Right lobe of liver (tissue), 6 donors: ENCODE measurements at regions not wholly inside any gene's neighbourhood (a gene's known extent, or its start where the extent isn't known, plus 50 kb on each side); places are given as distances from the start of the nearest gene placed in this dataset.

ENCODE experiments used
- ATAC-seq, 4 donors: fragments of 200-7000 bp; cut with Tn5 transposase; one replicate each; pipeline ENCODE4 v1.9.1; 2020; ENCODE audit warnings: mild to moderate bottlenecking in 4 of 4, moderate library complexity in 4 of 4
- DNase-seq, 3 donors: peaks; one replicate each; pipeline ENCODE4 v3.0.0-alpha.2; 2020
- H3K27ac ChIP-seq, 3 donors: fragments of 200-600 bp; one replicate each; pipeline ENCODE4 v1.8.0; 2022
- H3K27me3 ChIP-seq, 2 donors: fragments of 200-600 bp; one replicate each; pipeline ENCODE4 v1.8.0; 2022
- H3K36me3 ChIP-seq, 4 donors: fragments of 200-600 bp; sonication (generic) in 1 of 4; one replicate each; pipeline versions ENCODE4 v1.5.1 to v1.8.0; 2017 to 2022; ENCODE audit warnings: control low read depth in 1 of 4
- H3K4me1 ChIP-seq, 4 donors: fragments of 200-600 bp; sonication (generic) in 1 of 4; one replicate each; pipeline versions ENCODE4 v1.5.1 to v1.8.0; 2017 to 2022; ENCODE audit warnings: control low read depth in 1 of 4
- H3K4me3 ChIP-seq, 3 donors: fragments of 200-600 bp; one replicate each; pipeline ENCODE4 v1.8.0; 2022
- H3K9me3 ChIP-seq, 4 donors: fragments of 200-600 bp; sonication (generic) in 1 of 4; one replicate each; pipeline versions ENCODE4 v1.5.1 to v1.8.0; 2017 to 2022; ENCODE audit warnings: control low read depth in 1 of 4
- POLR2A ChIP-seq: fragments of 450-650 bp; IDR thresholded peaks from one replicate; pipeline ENCODE4 v1.6.1; 2017; ENCODE audit warnings: antibody characterized with exemption, mild to moderate bottlenecking
- WGBS: methylation state at CpG from one replicate; pipeline ENCODE4 v1.1.6; 2018; ENCODE audit warnings: low coverage, low lambda C conversion rate; ENCODE audit not compliant: insufficient coverage; ENCODE audit errors: missing lambda C conversion rate; 5-methylcytosine and 5-hydroxymethylcytosine counted together
- intact Hi-C, 2 donors: fragments of 100-400 bp; cut with DNase I; formaldehyde crosslinking; loops; one replicate each; pipeline versions ENCODE4 v1.11.2 to v1.14.1; 2022
- TF ChIP-seq, protein P1 (sequence below), 4 donors: fragments of 200-600 bp in 3 of 4; fragments of 450-650 bp in 1 of 4; IDR thresholded peaks; one replicate each; pipeline versions ENCODE4 v1.5.1 to v1.8.0; 2016 to 2022; ENCODE audit warnings: antibody characterized with exemption in 4 of 4, mild to moderate bottlenecking in 2 of 4
- donor health status: DM: no; HTN: yes; CAD: no.
- donor health status: DM: no; HTN: no; CAD: no.
- donor health status: DM: no; HTN: no; CAD: no.
- donor health status: DM: no; HTN: yes; CAD: no.
- donor health status: DM: no; HTN: yes; CAD: no.

DNA sequence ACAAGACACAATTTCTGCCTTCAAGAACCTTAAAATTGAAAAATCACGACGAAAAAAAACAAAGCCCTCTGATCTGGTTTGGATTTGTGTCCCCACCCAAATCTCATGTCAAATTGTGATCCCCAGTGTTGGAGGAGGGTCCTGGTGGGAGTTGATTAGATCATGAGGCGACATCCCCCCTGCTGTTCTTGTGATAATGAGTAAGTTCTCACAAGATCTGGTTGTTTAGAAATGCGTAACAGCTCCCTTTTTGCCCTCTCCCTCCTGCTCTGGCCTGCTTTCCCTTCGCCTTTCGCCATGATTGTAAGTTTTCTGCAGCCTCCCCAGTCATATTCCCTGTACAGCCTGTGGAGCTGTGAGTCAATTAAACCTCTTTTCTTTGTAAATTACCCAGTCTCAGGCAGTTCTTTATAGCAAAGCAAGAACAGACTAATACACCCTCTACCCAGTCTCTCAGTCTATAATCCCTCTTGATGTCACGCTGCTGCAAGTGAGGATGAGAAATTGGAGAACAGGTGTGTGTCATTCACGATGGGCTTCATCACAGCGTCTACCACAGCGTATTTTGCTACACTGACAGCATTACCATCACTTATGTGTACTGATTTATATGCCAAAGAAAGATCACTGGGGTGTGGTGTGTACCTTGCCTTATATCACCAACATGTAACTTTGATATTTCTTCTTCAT is 330.7 kb downstream of the MTX2 start:
- intact Hi-C loops: no loop called here
- no peaks in the 10 kb centered on the region for H3K27me3 ChIP-seq
- DNase-seq (no peak), ATAC-seq (no peak)
- H3K27ac ChIP-seq: no peak overlapping the region
- 76% methylated on average over 10 of the region's 10 CpGs for WGBS
- H3K36me3 ChIP-seq: no peaks in the 10 kb centered on the region
- H3K4me3 ChIP-seq: no peak overlapping the region
- H3K9me3 ChIP-seq: no peaks in the 10 kb centered on the region
- TF ChIP-seq, protein P1, sequence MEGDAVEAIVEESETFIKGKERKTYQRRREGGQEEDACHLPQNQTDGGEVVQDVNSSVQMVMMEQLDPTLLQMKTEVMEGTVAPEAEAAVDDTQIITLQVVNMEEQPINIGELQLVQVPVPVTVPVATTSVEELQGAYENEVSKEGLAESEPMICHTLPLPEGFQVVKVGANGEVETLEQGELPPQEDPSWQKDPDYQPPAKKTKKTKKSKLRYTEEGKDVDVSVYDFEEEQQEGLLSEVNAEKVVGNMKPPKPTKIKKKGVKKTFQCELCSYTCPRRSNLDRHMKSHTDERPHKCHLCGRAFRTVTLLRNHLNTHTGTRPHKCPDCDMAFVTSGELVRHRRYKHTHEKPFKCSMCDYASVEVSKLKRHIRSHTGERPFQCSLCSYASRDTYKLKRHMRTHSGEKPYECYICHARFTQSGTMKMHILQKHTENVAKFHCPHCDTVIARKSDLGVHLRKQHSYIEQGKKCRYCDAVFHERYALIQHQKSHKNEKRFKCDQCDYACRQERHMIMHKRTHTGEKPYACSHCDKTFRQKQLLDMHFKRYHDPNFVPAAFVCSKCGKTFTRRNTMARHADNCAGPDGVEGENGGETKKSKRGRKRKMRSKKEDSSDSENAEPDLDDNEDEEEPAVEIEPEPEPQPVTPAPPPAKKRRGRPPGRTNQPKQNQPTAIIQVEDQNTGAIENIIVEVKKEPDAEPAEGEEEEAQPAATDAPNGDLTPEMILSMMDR (IDR thresholded peaks at IDR 0.05): no peak
- no peak for TF ChIP-seq POLR2A
- H3K4me1 ChIP-seq: no peaks in the 10 kb centered on the region

DNA sequence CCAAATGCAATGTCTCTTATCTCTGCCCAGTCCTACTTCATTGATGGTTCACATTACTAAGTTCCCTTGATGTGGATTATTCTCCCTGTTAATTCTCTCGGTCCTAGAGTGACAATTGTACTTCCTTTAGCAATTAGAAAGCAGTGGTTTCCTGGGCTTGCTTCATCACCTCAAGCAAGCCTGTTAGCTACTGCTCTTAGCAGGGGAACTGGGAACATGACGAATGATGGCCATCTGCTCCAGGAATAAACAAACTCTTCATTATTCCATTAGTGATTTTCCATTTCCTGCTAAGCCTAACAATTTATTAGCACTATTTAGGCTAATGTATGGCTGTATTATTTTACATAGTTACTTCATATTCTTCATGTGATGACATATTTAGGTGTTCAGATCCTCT is 331.8 kb downstream of the MTX2 start:
- Histone ChIP-seq H3K36me3 (no peaks in the 10 kb centered on the region), H3K27ac (no peak overlapping the region), H3K4me3 (no peak overlapping the region), H3K9me3 (no peaks in the 10 kb centered on the region), H3K4me1 (no peaks in the 10 kb centered on the region), H3K27me3 (no peaks in the 10 kb centered on the region)
- ATAC-seq: no peak
- TF ChIP-seq POLR2A: no peak
- TF ChIP-seq, protein P1 (IDR thresholded peaks at IDR 0.05): no peak
- intact Hi-C loops: no loop called here
- no peak for DNase-seq
- 43% methylated on average over 2 of the region's 2 CpGs for WGBS

DNA sequence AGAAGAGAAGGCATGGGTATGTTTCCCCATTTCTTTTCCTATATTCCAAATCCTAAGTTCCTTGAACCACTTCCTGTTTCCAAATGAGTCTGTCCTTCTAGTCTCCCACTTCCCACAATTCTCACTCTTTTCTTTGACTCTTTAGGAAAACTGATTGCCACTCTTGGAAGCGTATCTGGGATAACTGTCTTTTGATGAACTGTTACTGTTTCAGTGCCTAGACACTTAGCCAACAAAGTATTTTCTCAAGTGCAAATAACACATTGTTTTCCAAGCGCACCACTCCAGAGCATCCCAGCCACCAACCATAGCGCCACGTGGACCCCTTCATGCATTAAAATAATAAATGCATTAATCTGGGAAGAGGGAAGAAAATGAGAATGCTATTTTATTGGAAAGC is 342.8 kb downstream of the MTX2 start:
- H3K9me3 ChIP-seq: no peaks in the 10 kb centered on the region

DNA sequence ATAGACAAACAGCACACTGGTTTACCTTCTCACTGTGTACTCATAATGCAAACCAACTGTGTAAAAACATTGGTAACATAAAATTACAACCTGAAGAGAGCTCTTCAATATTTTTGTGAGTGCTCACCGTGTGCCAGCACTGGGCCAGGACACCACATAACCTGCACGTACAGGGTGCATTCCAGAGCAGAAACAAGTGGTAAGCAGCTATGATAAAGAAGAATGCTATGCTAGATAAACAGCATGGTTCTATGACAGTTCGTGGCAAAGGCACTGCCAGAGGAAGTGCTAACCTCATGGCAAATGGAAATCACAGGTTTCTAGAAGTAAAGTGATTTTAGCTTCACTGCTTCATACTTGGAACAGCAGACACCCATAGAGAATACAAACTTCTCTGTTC is 343.5 kb downstream of the MTX2 start:
- no peak overlapping the region for H3K27ac ChIP-seq
- no peaks in the 10 kb centered on the region for H3K4me1 ChIP-seq
- H3K27me3 ChIP-seq: no peaks in the 10 kb centered on the region
- 39% methylated on average over 3 of the region's 3 CpGs for WGBS
- no peak for DNase-seq
- TF ChIP-seq, protein P1 (IDR thresholded peaks at IDR 0.05): no peak
- TF ChIP-seq POLR2A: no peak
- no peak overlapping the region for H3K4me3 ChIP-seq
- no peaks in the 10 kb centered on the region for H3K9me3 ChIP-seq
- ATAC-seq: no peak
- intact Hi-C loops: no loop called here
- H3K36me3 ChIP-seq: no peaks in the 10 kb centered on the region

More for the DNA sequence above, 342.8 kb downstream of the MTX2 start:
- intact Hi-C loops: no loop called here
- no peak for ATAC-seq
- Histone ChIP-seq H3K4me1 (no peaks in the 10 kb centered on the region), H3K36me3 (no peaks in the 10 kb centered on the region), H3K4me3 (no peak overlapping the region), H3K27ac (no peak overlapping the region), H3K27me3 (no peaks in the 10 kb centered on the region)
- WGBS: 88% methylated on average over 4 of the region's 4 CpGs
- no peak for DNase-seq
- no peak for TF ChIP-seq POLR2A
- TF ChIP-seq, protein P1 (IDR thresholded peaks at IDR 0.05): no peak
